HG03196 (cell line): ENCODE measurements at regions not wholly inside any gene's neighbourhood (a gene's known extent, or its start where the extent isn't known, plus 50 kb on each side); places are given as distances from the start of the nearest gene placed in this dataset.
A peak's percentile ranks its signal among the peaks of the same experiment; 100 is the strongest.

Experiments
- ATAC-seq: cut with Tn5 transposase; IDR thresholded peaks from one replicate; pipeline ENCODE4 v1.9.1; 2021; ENCODE audit not compliant: unreplicated experiment

- ATAC-seq: no peak
Observed at GRCh38 chr3:160163229-160163878, 61.9 kb upstream of the C3orf80 start.

DNA sequence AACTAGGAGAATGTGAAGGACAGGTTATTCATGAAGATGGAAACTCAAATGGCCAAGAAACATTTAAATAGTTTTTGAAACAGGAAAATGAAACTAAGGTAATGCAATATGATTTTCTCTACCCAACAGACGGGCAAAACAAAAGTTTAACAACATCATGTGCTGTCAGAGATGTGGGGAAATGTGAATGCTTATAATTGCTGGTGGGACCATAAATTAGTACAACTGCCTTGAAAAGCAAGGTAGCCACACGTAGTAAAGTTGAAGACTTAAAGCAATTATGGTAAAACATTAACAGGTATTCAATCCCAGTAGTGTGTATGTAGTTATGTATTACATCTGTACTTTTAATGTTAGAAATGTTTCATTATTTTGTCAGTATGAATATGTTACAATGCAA lies 57.0 kb upstream of the C3orf80 start:
- no peak for ATAC-seq

DNA sequence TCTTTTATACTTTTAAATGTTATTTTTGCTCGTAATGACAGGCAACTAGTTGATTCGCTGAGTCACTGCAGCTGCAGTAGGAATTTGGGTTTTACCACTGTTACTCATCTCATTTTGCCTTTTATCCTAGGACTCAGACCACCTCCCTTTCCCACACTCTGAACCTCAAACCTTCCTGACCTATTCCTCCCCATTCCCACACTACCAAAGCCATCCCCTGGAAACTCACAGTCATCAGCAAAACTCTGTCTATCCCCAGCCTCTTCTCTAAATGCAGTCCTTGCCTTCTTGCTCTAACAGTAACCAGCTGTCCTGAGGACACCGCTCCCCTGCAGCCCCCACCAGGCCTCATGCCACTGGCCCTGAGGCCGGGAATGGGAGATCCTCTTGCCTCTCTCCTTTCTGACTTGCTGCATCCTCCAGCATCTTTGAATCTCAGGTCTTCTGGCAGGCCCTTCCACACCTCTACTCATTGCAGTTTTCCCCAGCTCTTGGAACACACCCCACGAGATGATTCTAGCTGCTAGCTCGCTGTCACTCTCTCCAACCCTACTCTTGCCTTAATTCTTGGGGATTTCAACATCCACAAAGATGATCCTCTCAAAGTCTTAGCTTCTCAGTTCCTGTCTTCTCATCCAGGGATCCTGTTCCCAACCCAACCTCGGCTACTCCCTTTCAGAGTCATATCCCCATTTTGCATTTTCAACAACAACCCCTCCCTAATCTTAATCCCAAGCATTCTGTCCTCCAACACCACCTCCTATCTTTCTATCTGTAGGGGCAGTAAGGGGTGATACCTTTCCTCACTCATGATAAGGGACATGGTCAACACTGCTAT lies 55.9 kb upstream of the C3orf80 start:
- no peak for ATAC-seq

DNA sequence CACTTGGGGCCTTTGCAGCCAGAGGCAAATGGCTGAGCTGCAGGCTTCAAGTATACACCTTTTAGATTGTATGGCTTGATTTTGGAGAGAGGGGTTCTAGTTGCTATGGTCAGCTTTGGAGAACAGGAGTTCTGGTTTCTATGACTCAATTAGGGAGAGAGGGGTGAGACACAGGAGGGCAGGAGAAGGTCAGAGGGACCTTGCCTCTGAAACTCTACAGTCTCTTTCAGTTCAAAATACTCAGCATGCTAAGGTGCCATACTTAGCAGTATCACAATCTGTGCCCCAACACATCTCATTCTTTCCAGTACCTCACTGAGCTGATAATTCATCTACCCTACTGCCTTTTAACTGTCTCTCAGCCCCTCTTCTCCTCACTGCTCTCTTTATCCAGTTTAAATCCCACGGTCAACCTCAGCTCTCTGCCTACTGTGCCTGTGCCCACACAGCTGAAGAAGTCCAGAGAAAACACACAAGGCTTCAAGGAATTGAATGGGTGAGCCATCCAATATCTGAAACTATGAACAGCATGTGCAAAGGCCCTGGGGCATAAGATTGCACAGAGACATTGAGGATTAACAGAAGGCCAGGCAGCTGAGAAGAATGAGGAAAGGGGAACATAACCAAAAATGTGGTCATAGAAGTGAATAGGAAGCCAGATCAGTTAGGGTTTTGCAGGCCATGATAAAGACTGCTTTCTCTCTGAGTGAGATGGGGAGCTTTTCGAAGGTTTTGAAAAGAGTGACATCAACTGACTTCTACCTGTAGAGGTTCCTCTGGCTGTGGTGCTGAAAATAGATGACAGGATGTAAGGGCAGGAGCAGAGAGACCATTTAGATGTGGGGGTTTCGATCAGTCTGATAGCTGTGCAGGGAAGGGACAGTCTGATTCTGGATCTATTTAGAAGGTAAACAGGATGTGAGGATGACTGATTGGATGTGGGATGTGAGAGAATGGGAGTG lies 54.5 kb upstream of the C3orf80 start:
- peak; percentile 61 for ATAC-seq

DNA sequence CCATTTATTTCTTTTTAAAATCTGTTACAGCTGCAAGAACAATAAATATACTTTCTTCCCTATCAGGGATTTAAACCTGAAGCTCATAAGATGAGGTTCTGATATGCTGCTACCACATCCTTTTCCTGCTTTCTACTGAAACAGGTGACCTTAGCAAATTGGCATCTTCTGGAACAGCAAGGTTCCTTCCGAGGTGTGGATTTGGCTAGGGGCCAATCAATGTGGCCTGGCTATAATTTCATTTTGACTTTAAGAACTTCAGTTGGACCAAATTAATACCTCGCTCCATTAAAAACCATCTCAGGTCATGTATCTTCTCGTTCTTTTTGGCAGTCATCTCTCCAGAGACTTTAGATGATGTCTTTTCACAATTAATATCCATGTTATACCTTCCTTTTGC lies 53.4 kb upstream of the C3orf80 start:
- ATAC-seq: no peak

- no peak for ATAC-seq
Observed at GRCh38 chr3:160174621-160175020, 50.6 kb upstream of the C3orf80 start.
